Upper lobe of left lung (tissue), 6 donors: ENCODE measurements at regions not wholly inside any gene's neighbourhood (a gene's known extent, or its start where the extent isn't known, plus 50 kb on each side); places are given as distances from the start of the nearest gene placed in this dataset.

ENCODE experiments used
- ATAC-seq, 2 donors: fragments of 200-7000 bp; cut with Tn5 transposase; one replicate each; pipeline ENCODE4 v1.9.1; 2022; ENCODE audit warnings: mild to moderate bottlenecking in 2 of 2, moderate library complexity in 2 of 2; ENCODE audit not compliant: low FRiP score in 2 of 2
- DNase-seq, 2 donors: peaks; one replicate each; pipeline ENCODE4 v3.0.0-alpha.2; 2019 to 2020
- H3K27ac ChIP-seq, 4 donors: fragments of 200-600 bp; sonication (generic); one replicate each; pipeline ENCODE4 v1.5.1; 2016 to 2019
- H3K27me3 ChIP-seq, 4 donors: fragments of 200-600 bp; sonication (generic); one replicate each; pipeline ENCODE4 v1.5.1; 2017 to 2019
- H3K36me3 ChIP-seq, 4 donors: fragments of 200-600 bp; sonication (generic); one replicate each; pipeline ENCODE4 v1.5.1; 2016 to 2019
- H3K4me1 ChIP-seq, 4 donors: fragments of 200-600 bp; sonication (generic); one replicate each; pipeline ENCODE4 v1.5.1; 2018 to 2019
- H3K4me3 ChIP-seq, 4 donors: fragments of 200-600 bp; sonication (generic); one replicate each; pipeline ENCODE4 v1.5.1; 2017 to 2019; ENCODE audit warnings: mild to moderate bottlenecking in 2 of 4, moderate library complexity in 1 of 4
- H3K9me3 ChIP-seq, 4 donors: fragments of 200-600 bp; sonication (generic); one replicate each; pipeline ENCODE4 v1.5.1; 2018 to 2019
- EP300 ChIP-seq, 4 donors: sonication (generic); formaldehyde crosslinking; IDR thresholded peaks; one replicate each; pipeline ENCODE4 v1.5.1; 2017; ENCODE audit warnings: antibody characterized with exemption in 4 of 4, control low read depth in 2 of 4
- POLR2A ChIP-seq, 4 donors: fragments of 450-650 bp; IDR thresholded peaks; one replicate each; pipeline ENCODE4 v1.5.1; 2016 to 2017; ENCODE audit warnings: antibody characterized with exemption in 4 of 4, mild to moderate bottlenecking in 2 of 4
- POLR2AphosphoS5 ChIP-seq, 2 donors: sonication (generic); formaldehyde crosslinking; IDR thresholded peaks; one replicate each; pipeline ENCODE4 v1.5.1; 2017; ENCODE audit warnings: antibody characterized with exemption in 2 of 2
- WGBS, 2 donors: methylation state at CpG; one replicate each; pipeline ENCODE4 v1.1.5; 2017 to 2018; 5-methylcytosine and 5-hydroxymethylcytosine counted together
- TF ChIP-seq, protein P1 (sequence below), 6 experiments: fragments of 450-650 bp in 4 of 6; fragments of 200-600 bp in 2 of 6; sonication (generic) in 2 of 6; IDR thresholded peaks; one replicate each; pipeline ENCODE4 v1.5.1; 2016 to 2019; ENCODE audit warnings: antibody characterized with exemption in 6 of 6
- donor health status: DM: no; HTN: no; CAD: no; lungs with moderate emphysema.
- donor health status: DM: no; HTN: yes; CAD: no; lungs with severe emphysema.

- Histone ChIP-seq H3K9me3 (no peaks in the 10 kb centered on the region), H3K27ac (no peak overlapping the region), H3K36me3 (no peaks in the 10 kb centered on the region), H3K4me3 (no peak overlapping the region), H3K27me3 (peaks cover 0 to 6% (median 0%) of the 10 kb centered on the region in 4 donors), H3K4me1 (no peaks in the 10 kb centered on the region)
- no peak for TF ChIP-seq POLR2A (IDR thresholded peaks at IDR 0.05)
- TF ChIP-seq, protein P1, sequence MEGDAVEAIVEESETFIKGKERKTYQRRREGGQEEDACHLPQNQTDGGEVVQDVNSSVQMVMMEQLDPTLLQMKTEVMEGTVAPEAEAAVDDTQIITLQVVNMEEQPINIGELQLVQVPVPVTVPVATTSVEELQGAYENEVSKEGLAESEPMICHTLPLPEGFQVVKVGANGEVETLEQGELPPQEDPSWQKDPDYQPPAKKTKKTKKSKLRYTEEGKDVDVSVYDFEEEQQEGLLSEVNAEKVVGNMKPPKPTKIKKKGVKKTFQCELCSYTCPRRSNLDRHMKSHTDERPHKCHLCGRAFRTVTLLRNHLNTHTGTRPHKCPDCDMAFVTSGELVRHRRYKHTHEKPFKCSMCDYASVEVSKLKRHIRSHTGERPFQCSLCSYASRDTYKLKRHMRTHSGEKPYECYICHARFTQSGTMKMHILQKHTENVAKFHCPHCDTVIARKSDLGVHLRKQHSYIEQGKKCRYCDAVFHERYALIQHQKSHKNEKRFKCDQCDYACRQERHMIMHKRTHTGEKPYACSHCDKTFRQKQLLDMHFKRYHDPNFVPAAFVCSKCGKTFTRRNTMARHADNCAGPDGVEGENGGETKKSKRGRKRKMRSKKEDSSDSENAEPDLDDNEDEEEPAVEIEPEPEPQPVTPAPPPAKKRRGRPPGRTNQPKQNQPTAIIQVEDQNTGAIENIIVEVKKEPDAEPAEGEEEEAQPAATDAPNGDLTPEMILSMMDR (IDR thresholded peaks at IDR 0.05): no peak
- TF ChIP-seq POLR2AphosphoS5 (IDR thresholded peaks at IDR 0.05): no peak
- TF ChIP-seq EP300 (IDR thresholded peaks at IDR 0.05): no peak
- DNase-seq (no peak), ATAC-seq (no peak)
- 46 to 52% methylated on average over 9 of the region's 12 CpGs for WGBS, 2 donors
These were observed 81.9 kb upstream of the C1orf174 start for GRCh38 chr1:3981746-3982505.

GRCh38 chr1:3983181-3983580, 83.1 kb upstream of the C1orf174 start:
- H3K9me3 ChIP-seq: no peaks in the 10 kb centered on the region
- TF ChIP-seq POLR2A (IDR thresholded peaks at IDR 0.05): no peak
- TF ChIP-seq POLR2AphosphoS5 (IDR thresholded peaks at IDR 0.05): no peak
- TF ChIP-seq, protein P1 (IDR thresholded peaks at IDR 0.05): no peak
- TF ChIP-seq EP300 (IDR thresholded peaks at IDR 0.05): no peak
- DNase-seq: no peak
- no peak overlapping the region for H3K27ac ChIP-seq
- no peaks in the 10 kb centered on the region for H3K36me3 ChIP-seq
- peaks cover 0 to 6% (median 0%) of the 10 kb centered on the region in 4 donors for H3K27me3 ChIP-seq
- no peak for ATAC-seq
- no peaks in the 10 kb centered on the region for H3K4me1 ChIP-seq
- WGBS, 2 donors: 67 to 68% methylated on average over 9 of the region's 9 CpGs
- H3K4me3 ChIP-seq: no peak overlapping the region

DNA sequence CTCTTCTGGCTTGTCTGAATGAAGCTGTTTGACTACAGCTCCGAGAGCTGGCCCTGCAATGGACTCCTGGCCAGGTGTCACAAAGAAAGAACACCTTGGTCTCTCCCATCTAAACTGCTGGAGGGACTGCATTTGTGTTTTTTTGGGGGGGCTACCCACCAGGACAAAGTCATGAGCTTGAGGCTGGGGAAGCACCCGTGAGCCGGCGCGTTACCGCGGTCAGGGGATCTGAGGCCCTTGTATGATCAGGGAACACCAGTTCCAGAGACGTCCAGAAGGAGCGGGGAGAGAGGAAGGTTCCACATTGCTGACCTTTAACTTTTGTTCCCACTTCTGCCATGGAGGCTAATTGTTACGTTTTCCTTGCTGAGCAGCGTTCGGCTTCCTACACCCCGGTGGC, 84.5 kb upstream of the C1orf174 start:
- no peak for DNase-seq
- Histone ChIP-seq H3K4me3 (no peak overlapping the region), H3K9me3 (no peaks in the 10 kb centered on the region), H3K36me3 (no peaks in the 10 kb centered on the region), H3K27me3 (peaks cover 0 to 6% (median 0%) of the 10 kb centered on the region in 4 donors), H3K4me1 (no peaks in the 10 kb centered on the region), H3K27ac (no peak overlapping the region)
- 84 to 87% methylated on average over 12 to 13 of the region's 13 CpGs for WGBS, 2 donors
- TF ChIP-seq POLR2AphosphoS5 (IDR thresholded peaks at IDR 0.05) (no peak), POLR2A (IDR thresholded peaks at IDR 0.05) (no peak), EP300 (IDR thresholded peaks at IDR 0.05) (no peak)
- TF ChIP-seq, protein P1 (IDR thresholded peaks at IDR 0.05): no peak
- no peak for ATAC-seq

DNA sequence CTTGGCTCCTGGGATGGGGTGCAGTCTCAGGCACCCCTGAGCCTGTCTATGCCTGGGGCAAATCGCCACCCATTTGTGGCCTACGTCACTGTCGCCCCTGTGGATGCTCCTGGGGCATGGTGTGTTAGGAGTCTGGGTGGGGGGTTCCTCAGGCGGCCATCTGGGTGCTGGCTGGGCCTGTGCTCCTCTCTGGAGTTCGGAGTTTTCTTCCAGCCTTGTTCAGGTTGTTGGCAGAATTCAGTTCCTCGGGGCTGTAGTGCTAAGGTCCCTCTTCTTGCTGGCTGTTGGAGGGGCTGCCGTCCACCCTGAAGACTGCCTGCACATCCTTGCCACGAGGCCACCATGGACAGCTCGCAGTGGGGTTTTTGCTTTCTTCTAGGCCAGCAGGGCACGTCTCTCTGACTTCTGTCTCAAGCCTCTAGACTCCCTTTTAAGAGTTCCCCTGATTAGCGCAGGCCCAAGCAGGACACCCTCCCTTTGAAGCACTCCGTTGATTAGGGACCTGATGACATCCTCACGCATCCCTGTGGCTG, 86.7 kb upstream of the C1orf174 start:
- TF ChIP-seq, protein P1 (IDR thresholded peaks at IDR 0.05): no peak
- no peak for TF ChIP-seq EP300 (IDR thresholded peaks at IDR 0.05)
- TF ChIP-seq POLR2AphosphoS5 (IDR thresholded peaks at IDR 0.05): no peak
- no peak for TF ChIP-seq POLR2A (IDR thresholded peaks at IDR 0.05)
- no peak overlapping the region for H3K27ac ChIP-seq
- no peaks in the 10 kb centered on the region for H3K4me1 ChIP-seq
- H3K36me3 ChIP-seq: no peaks in the 10 kb centered on the region
- ATAC-seq: no peak
- no peaks in the 10 kb centered on the region for H3K9me3 ChIP-seq
- DNase-seq: no peak
- H3K27me3 ChIP-seq: peaks cover 0 to 4% (median 0%) of the 10 kb centered on the region in 4 donors
- WGBS, 2 donors: 63 to 73% methylated on average over 6 to 13 of the region's 13 CpGs
- H3K4me3 ChIP-seq: no peak overlapping the region
